ENCODE measurements at regions not wholly inside any gene's neighbourhood (a gene's known extent, or its start where the extent isn't known, plus 50 kb on each side); places are given as distances from the start of the nearest gene placed in this dataset.

GRCh38 chr15:96200357-96200967 is 130.0 kb upstream of the NR2F2 start:
- TF ChIP-seq CTCF (IDR thresholded peaks at IDR 0.05; ENCODE audit: low read depth, low read length, poor library complexity, severe bottlenecking) (no peak), EZH2phosphoT487 (IDR thresholded peaks at IDR 0.05; ENCODE audit: borderline replicate concordance, low read length) (no peak)

All from DOHH2 (cell line).